SK-MEL-5 (cell line): ENCODE measurements at regions not wholly inside any gene's neighbourhood (a gene's known extent, or its start where the extent isn't known, plus 50 kb on each side); places are given as distances from the start of the nearest gene placed in this dataset.

Source experiments
- DNase-seq: peaks from one replicate; pipeline ENCODE4 v3.0.0-alpha.2; 2016; ENCODE audit warnings: low read depth, low spot score
- in situ Hi-C: cut with HindIII; loops from 2 replicates; pipeline ENCODE4 v1.10.0; 2016; ENCODE audit warnings: low sequenced_read_pairs, high pct_unique_total_duplicates, low pct_unique_long_range_greater_than_20kb

GRCh38 chr18:76149734-76150133, 345.3 kb downstream of the ZNF516 start:
- in situ Hi-C loops = no loop called here
- no peak for DNase-seq

- DNase-seq = no peak
- in situ Hi-C loops = no loop called here
These were observed 345.8 kb downstream of the ZNF516 start for GRCh38 chr18:76149284-76149683.

GRCh38 chr18:76145521-76146376, 349.3 kb downstream of the ZNF516 start:
- no peak for DNase-seq
- in situ Hi-C loops = no loop called here

GRCh38 chr18:76144844-76145243, 350.2 kb downstream of the ZNF516 start:
- in situ Hi-C loops = no loop called here
- no peak for DNase-seq

- in situ Hi-C loops = no loop called here
- no peak for DNase-seq
These were observed 352.4 kb downstream of the ZNF516 start for GRCh38 chr18:76142611-76143010.

GRCh38 chr18:76139844-76140243, 355.2 kb downstream of the ZNF516 start:
- in situ Hi-C loops = no loop called here
- no peak for DNase-seq

GRCh38 chr18:76137216-76137615, 357.8 kb downstream of the ZNF516 start:
- in situ Hi-C loops = no loop called here
- no peak for DNase-seq

GRCh38 chr18:76136701-76137100, 358.3 kb downstream of the ZNF516 start:
- no peak for DNase-seq
- in situ Hi-C loops = no loop called here

GRCh38 chr18:76134628-76135027, 360.4 kb downstream of the ZNF516 start:
- DNase-seq = no peak
- in situ Hi-C loops = no loop called here

- no peak for DNase-seq
- in situ Hi-C loops = no loop called here
These were observed 361.2 kb downstream of the ZNF516 start for GRCh38 chr18:76133873-76134272.

GRCh38 chr18:76131738-76132137, 363.3 kb downstream of the ZNF516 start:
- in situ Hi-C loops = no loop called here
- no peak for DNase-seq

GRCh38 chr18:76130845-76131244, 364.2 kb downstream of the ZNF516 start:
- no peak for DNase-seq
- in situ Hi-C loops = no loop called here

GRCh38 chr18:76126327-76126726, 368.7 kb downstream of the ZNF516 start:
- peak; percentile 32 for DNase-seq
- in situ Hi-C loops = no loop called here

GRCh38 chr18:76121011-76121410, 374.0 kb downstream of the ZNF516 start:
- in situ Hi-C loops = no loop called here
- DNase-seq = no peak

GRCh38 chr18:76115580-76115979, 379.5 kb downstream of the ZNF516 start:
- in situ Hi-C loops = no loop called here
- DNase-seq = no peak

- in situ Hi-C loops = no loop called here
- DNase-seq = no peak
These were observed 381.9 kb downstream of the ZNF516 start for GRCh38 chr18:76113101-76113500.

GRCh38 chr18:76102626-76103025, 392.4 kb downstream of the ZNF516 start:
- DNase-seq = no peak
- in situ Hi-C loops = no loop called here

- in situ Hi-C loops = no loop called here
- DNase-seq = no peak
These were observed 392.9 kb downstream of the ZNF516 start for GRCh38 chr18:76102156-76102555.

GRCh38 chr18:76099931-76100457, 395.0 kb downstream of the ZNF516 start:
- in situ Hi-C loops = no loop called here
- DNase-seq = no peak
